Large intestine (tissue), 3 donors: ENCODE measurements at regions not wholly inside any gene's neighbourhood (a gene's known extent, or its start where the extent isn't known, plus 50 kb on each side); places are given as distances from the start of the nearest gene placed in this dataset.
"Not testable (repeated sequence)": the region's sequence is repeated elsewhere in the genome, so short reads cannot be mapped to it uniquely, and the experiment has no call there.

ENCODE experiments used
- DNase-seq, 2 donors: peaks; one replicate each; pipeline versions ENCODE4 v3.0.0 to v3.0.0-alpha.2; 2013
- H3K27ac ChIP-seq: one replicate; pipeline ENCODE4 v1.5.1; 2013; ENCODE audit warnings: low read length
- H3K27me3 ChIP-seq: 2 replicates; pipeline ENCODE4 v1.6.1; 2013; ENCODE audit warnings: low read length; ENCODE audit not compliant: control insufficient read depth, insufficient read depth
- H3K36me3 ChIP-seq: 2 replicates; pipeline ENCODE4 v1.6.1; 2013; ENCODE audit warnings: low read length; ENCODE audit not compliant: control insufficient read depth, insufficient read depth
- H3K4me1 ChIP-seq: one replicate; pipeline ENCODE4 v1.6.1; 2013; ENCODE audit warnings: low read length; ENCODE audit not compliant: control insufficient read depth, insufficient read depth
- H3K4me3 ChIP-seq: one replicate; pipeline ENCODE4 v1.5.1; 2013; ENCODE audit warnings: low read length
- H3K9me3 ChIP-seq: one replicate; pipeline ENCODE4 v1.6.1; 2013; ENCODE audit warnings: mild to moderate bottlenecking, low read depth, low read length, moderate library complexity; ENCODE audit not compliant: control insufficient read depth
- WGBS: methylation state at CpG from one replicate; pipeline ENCODE4 v1.1.5; 2013; ENCODE audit warnings: low lambda C conversion rate; ENCODE audit not compliant: insufficient coverage; 5-methylcytosine and 5-hydroxymethylcytosine counted together

DNA sequence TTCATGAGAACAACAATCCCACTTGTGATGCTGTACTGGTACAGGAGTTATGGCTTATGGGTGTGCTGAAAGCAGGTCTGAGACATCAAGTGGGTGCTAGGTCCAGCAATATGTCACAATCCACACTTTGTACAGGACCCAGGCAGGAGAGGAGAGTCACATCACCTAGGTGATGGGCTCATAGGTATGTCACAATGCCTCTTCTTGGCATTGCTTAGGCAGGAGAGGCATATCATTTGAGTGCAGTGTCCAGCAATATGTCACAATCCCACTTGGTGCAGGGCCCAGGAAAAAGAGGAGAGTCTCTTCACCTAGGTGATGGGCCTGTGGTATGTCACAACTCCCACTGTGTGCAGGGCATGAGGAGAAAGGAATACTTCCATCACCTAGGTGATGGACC lies 2110.0 kb downstream of the TP53TG3F start:
- Histone ChIP-seq H3K4me3 (no peak overlapping the region), H3K27me3 (no peaks in the 10 kb centered on the region), H3K27ac (no peak overlapping the region), H3K4me1 (no peaks in the 10 kb centered on the region), H3K9me3 (peaks cover 6% of the 10 kb centered on the region), H3K36me3 (no peaks in the 10 kb centered on the region)
- DNase-seq = no peak

DNA sequence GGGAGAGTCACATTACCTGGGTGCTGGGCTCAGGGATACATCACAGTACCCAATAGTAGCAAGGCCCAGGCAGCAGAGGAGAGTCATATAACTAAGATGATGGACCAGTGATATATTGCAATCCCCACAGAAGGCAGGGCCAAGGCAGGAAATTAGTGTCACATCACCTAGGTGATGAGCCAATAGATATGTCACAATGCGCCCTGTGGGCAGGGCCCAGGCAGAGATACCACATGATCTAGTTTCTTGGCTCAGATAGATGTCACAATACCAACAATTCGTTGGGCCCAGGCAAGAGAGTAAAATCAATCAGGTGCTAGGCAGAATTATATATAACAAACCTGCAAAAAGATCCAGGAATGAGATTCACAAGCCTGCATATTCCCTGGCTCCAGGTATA lies 2111.5 kb downstream of the TP53TG3F start:
- Histone ChIP-seq H3K4me1 (no peaks in the 10 kb centered on the region), H3K4me3 (no peak overlapping the region), H3K36me3 (no peaks in the 10 kb centered on the region), H3K27me3 (no peaks in the 10 kb centered on the region), H3K9me3 (peaks cover 18% of the 10 kb centered on the region), H3K27ac (no peak overlapping the region)
- DNase-seq = no peak
- no CpG with 5 or more reads among the region's 2 CpGs for WGBS

DNA sequence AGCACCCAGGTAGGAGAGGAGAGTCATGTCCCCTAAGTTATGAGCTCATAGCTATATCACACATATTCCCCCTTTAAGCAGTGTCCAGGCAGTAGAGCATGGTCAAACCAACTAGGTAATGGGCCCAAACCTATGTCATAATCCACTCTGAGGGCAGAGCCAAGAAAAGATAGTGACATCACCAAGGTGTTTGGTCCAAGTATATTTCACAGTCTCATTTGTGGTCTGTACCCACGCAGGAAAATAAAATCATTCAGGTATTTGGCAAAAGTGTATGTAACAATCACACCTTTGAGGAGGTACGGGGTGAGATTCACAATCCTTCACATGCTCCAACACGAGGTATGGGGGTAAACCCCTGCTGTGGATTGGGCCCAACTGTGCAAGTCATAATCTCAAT lies 2112.8 kb downstream of the TP53TG3F start:
- no peak for DNase-seq
- Histone ChIP-seq H3K27me3 (no peaks in the 10 kb centered on the region), H3K4me3 (no peak overlapping the region), H3K27ac (no peak overlapping the region), H3K9me3 (peaks cover 21% of the 10 kb centered on the region), H3K36me3 (no peaks in the 10 kb centered on the region), H3K4me1 (no peaks in the 10 kb centered on the region)
- WGBS = 40% methylated on average over 1 of the region's 3 CpGs

DNA sequence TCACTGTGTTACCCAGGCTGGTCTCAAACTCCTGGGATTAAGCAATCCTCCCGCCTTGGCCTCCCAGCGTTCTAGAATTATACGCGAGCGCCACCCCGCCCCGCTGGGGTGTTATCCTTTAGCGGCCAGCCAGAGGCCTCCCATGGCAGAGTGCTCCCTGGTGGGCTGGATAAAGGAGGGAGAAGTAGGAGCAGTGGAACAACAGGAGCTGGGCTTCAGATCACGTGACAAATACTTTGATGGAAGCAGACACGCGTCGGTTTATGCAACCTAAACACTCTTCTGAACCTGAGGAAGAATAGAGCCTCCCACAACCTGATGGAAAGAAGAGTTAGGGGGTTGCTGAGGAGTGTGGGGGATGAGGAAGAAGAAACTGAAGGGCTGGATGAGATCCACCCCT lies 2114.0 kb downstream of the TP53TG3F start:
- H3K4me3 ChIP-seq = no peak overlapping the region
- H3K27ac ChIP-seq = no peak overlapping the region
- H3K27me3 ChIP-seq = no peaks in the 10 kb centered on the region
- no CpG with 5 or more reads among the region's 12 CpGs for WGBS
- DNase-seq = no peak
- H3K36me3 ChIP-seq = no peaks in the 10 kb centered on the region
- no peaks in the 10 kb centered on the region for H3K4me1 ChIP-seq
- H3K9me3 ChIP-seq = peaks cover 21% of the 10 kb centered on the region

DNA sequence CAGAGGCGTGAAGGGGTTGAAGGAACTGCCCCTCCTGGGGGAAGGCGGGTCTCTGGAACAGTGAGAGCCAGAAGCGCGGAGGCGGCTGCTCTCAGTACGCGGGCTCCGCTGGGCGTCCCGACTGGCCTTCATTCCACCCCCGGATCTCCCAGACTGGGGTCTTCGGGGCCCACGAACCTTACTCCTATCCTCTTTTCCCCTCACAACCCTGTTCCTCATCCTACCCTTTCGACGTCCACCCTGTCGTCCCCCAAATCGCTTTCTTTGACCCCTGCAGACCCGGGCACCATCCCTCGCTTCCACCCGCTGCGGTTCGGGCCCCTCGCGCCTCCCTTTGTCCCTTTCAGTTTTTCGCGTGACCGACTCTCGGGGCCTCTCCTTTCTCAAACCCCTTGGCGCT lies 2114.6 kb downstream of the TP53TG3F start:
- Histone ChIP-seq H3K9me3 (peaks cover 21% of the 10 kb centered on the region), H3K4me3 (no peak overlapping the region), H3K27me3 (no peaks in the 10 kb centered on the region), H3K4me1 (no peaks in the 10 kb centered on the region), H3K36me3 (no peaks in the 10 kb centered on the region), H3K27ac (no peak overlapping the region)
- WGBS = 50% methylated on average over 9 of the region's 29 CpGs
- no peak for DNase-seq

DNA sequence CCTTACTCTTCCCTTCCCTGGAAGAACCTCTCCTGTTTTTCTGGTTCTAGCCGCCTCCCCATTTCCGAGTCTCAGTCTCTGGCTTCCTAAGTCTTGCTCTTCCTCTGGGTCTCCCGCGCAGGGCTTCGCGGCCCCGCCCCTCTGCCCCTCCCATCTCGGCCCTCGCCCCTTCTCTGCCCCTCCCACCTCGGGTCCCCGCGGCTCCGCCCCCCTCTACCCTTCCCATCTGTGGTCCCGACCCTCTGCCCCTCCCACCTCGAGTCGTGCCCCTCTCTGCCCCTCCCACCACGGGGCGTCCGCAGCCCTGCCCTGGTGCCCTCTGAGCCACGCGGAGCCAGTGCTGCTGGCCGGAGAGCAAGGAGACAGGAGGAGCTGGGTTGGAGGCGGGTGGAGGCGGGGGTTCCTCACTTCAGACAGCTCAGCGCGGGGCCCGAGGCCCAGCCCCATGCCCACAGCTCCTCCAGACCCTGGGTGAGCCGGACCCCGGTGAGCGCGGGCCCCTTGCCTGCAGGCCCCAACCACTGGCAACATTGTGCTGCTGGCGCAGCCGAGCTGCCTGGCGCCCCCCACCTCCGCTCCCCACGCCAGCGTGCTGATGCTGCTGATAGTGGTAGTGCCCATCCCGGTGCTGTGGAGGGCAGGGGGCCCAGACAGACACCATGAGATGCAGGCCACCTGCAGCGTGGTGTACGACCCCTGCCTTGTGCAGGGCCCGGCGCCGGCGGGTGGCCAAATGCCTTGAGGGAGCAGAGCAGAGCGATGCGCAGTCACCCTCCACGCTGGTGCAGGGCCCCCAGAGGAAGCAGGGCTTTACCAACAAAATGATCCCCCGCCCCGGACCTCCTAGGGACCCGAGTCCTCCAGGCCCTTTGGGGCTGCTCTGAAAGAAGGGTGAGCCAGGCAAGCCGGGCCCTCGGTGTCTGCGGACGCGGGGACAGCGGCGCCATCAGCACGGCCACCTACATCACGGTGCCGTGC lies 2115.3 kb downstream of the TP53TG3F start:
- no peaks in the 10 kb centered on the region for H3K27me3 ChIP-seq
- no peaks in the 10 kb centered on the region for H3K36me3 ChIP-seq
- no peaks in the 10 kb centered on the region for H3K4me1 ChIP-seq
- no peak overlapping the region for H3K27ac ChIP-seq
- H3K4me3 ChIP-seq = no peak overlapping the region
- WGBS = 60% methylated on average over 1 of the region's 60 CpGs
- H3K9me3 ChIP-seq = peaks cover 21% of the 10 kb centered on the region
- DNase-seq = no peak

DNA sequence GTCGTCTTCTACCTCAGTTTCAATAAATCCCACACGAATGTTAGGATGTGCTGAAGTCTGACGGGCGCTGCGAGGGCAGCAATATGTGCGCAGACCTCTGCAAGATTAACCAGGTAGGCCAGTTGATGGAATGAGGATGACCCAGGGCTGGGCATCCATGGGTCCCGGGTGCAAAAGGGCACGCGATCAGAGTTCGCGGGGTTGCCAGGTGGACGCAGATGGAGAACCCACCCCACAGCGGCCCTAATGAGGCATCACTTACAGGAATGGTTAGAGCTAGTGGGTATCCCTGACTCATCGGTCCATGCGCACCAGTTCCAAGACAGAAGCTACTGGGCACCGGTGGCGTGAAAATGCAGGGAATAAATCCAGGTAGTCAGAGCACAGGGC lies 2116.0 kb downstream of the TP53TG3F start:
- no CpG with 5 or more reads among the region's 17 CpGs for WGBS
- Histone ChIP-seq H3K27me3 (no peaks in the 10 kb centered on the region), H3K9me3 (peaks cover 21% of the 10 kb centered on the region), H3K4me3 (no peak overlapping the region), H3K27ac (no peak overlapping the region), H3K4me1 (no peaks in the 10 kb centered on the region), H3K36me3 (no peaks in the 10 kb centered on the region)
- no peak for DNase-seq

DNA sequence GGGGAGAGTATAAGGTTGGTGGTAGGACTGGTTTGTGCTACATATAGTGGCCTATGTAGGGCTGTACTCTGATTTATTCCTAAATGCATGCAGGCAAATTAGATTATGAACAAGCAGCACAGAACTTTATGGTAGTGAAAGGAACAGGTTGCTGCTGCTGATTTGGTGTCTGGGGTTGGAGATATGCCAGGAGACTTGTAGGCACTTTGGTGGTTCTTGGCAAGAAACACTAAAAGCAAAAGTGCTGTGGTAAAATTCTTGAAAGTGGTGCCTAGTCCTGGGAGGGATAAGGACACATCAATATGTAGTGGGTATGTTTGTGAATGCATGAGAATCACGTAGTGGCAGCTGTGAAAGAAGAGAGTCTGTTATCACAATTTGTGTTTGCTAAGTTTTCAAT lies 2126.0 kb downstream of the TP53TG3F start:
- Histone ChIP-seq H3K4me1 (no peaks in the 10 kb centered on the region), H3K4me3 (no peak overlapping the region), H3K27ac (no peak overlapping the region), H3K9me3 (no peaks in the 10 kb centered on the region), H3K27me3 (no peaks in the 10 kb centered on the region), H3K36me3 (no peaks in the 10 kb centered on the region)
- no peak for DNase-seq
- WGBS = no CpG with 5 or more reads among the region's 1 CpG

DNA sequence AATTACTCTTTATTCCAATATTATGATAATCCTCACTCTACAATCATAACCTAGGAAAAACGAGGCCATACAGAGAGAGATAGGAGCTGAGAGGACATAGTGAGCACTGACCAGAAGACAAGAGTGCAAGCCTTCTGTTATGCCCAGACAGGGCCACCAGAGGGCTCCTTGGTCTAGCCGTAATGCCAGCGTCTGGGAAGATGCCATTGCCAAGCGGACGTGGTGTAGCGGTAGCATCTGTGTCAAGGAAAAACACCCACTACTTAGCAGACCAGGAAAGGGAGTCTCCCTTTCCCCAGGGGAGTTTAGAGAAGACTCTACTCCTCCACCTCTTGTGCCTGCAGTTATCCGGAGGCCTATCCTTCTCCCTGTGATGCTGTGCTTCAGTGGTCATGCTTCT lies 2131.5 kb downstream of the TP53TG3F start:
- no CpG with 5 or more reads among the region's 7 CpGs for WGBS
- not testable (repeated sequence) for H3K4me1 ChIP-seq, H3K27me3 ChIP-seq, DNase-seq, H3K4me3 ChIP-seq, H3K9me3 ChIP-seq, H3K27ac ChIP-seq, H3K36me3 ChIP-seq

DNA sequence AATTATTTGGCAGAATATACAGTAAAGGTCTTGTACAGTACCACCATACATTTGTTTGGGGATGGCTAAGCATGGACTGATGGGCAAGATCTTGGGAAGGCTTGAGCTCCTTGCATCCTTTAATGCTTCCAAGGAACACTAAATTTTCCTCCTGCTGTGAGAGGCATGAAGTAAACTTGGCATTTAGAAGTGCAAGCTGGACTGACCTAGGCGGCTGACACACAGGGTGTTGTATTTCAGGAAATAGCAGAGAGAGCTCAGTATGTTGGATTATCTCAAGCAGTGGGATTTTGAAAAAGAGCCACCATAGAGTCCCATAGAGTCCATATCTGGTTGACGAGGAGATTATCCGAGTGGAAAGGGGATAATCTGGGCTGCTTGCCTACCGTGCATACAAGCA lies 2137.1 kb downstream of the TP53TG3F start:
- H3K27ac ChIP-seq = no peak overlapping the region
- H3K9me3 ChIP-seq = peaks cover 3% of the 10 kb centered on the region
- DNase-seq = no peak
- no peaks in the 10 kb centered on the region for H3K36me3 ChIP-seq
- no peak overlapping the region for H3K4me3 ChIP-seq
- H3K4me1 ChIP-seq = no peaks in the 10 kb centered on the region
- WGBS = no CpG with 5 or more reads among the region's 4 CpGs
- H3K27me3 ChIP-seq = no peaks in the 10 kb centered on the region
